Left forelimb (tissue), 1 donor: ENCODE measurements at regions not wholly inside any gene's neighbourhood (a gene's known extent, or its start where the extent isn't known, plus 50 kb on each side); places are given as distances from the start of the nearest gene placed in this dataset.

Experiments used
- DNase-seq: peaks from one replicate; pipeline ENCODE4 v3.0.0-alpha.2; 2018; ENCODE audit warnings: low spot score

DNA sequence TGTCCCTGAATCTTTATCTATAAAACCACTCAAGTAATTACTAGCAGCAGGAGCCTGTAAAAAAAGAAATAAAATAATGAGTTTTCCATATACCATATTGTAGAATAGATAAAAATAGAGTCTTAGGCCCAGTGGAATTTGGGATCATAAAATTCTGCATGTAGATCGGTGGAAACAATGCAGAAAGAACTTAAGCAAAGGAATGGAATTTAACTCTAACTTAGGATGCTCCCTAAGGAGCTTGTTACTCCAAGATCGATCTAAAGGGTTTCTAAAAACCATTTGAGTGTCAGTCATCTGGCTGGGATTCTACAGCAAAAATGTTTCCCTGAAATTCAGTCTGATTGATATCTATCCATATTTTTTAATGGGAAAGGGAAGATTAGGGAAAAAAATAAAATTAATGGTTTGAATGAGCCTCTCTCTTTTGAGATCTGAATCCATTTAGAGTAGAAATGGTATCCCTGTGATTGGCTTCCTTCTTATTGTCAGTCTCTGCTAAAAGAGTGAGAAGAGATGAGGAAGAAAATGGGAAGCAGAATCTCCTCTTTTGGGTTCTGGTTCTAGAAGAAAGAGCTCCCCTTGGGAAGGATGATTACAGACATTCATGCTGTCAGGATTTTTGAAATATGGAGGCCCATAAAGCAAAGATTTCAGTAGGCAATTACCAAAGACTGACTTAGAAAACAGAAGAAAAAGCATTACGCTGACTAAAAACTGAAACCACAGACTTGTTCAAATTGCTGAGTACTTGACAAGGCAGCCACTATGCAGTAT lies 564.3 kb upstream of the MARCKS start:
- DNase-seq = no peak

DNA sequence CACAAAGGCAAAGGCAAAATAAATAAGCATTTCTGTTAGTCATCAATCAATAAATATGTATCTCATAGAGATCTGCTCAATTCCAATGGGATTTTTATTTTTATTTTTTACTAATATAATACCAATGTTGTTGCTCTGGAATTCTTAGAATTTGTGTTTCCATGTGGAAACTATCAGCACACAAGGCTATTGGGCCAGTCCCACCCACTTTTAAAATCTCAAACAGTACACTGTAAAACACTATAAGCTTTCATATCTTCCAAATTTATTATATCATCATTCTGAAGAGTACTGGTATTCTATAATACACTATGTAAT lies 563.8 kb upstream of the MARCKS start:
- no peak for DNase-seq

DNA sequence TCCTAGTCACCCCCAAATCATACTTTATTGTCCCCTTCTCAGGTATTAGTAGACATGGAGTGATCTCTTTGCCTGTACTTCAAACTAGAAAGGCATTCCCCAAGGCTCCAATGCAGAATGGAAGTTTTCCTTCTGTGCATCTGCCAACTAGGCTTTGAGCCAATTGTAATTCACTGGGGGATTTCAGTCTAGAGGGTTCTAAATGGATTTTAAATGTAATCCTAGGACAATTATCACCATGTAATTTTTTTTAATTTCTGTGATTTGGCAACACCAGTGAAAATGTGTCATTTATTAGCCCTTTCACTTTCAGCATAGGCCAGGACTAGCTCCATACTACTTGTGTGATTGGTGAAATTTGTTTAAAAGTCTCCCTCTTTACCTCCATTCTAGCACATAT lies 557.6 kb upstream of the MARCKS start:
- no peak for DNase-seq

DNA sequence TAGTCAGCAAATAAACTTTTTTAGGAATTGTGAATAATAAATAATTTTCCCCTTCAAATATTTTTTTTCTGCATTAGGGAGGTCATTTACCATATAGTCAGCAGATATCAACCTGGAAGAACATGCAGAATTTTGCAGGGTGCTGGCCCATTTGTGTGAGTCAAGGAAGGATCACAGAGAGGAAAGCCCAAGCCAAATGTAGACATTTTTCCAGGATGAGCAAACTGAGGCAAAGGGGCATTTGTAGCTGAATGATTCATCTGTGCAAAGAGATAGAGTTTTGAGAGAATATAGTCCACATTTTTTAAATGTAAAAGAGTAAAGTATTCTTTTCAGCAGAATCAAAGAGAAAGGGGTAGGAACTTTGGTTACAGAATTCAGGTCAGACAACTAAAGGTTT lies 555.5 kb upstream of the MARCKS start:
- DNase-seq = no peak

DNA sequence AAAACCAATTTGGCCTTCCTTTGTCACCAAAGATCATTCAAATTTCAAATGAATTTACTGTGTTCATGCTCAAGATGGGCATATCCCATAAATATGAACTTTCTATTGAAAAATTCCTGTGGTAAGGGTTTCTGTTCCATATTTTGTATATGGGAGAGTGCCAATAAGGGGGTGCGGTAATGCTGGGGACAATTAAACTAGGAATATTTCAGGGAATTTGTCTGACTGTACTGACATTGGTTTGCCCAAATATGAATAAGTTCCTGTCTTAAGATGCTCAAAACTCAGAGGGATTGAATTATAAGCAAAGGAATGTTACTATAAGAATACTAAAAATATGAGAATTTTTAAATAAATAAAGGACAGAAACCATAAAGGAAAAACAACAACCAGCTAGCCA lies 553.0 kb upstream of the MARCKS start:
- no peak for DNase-seq

DNA sequence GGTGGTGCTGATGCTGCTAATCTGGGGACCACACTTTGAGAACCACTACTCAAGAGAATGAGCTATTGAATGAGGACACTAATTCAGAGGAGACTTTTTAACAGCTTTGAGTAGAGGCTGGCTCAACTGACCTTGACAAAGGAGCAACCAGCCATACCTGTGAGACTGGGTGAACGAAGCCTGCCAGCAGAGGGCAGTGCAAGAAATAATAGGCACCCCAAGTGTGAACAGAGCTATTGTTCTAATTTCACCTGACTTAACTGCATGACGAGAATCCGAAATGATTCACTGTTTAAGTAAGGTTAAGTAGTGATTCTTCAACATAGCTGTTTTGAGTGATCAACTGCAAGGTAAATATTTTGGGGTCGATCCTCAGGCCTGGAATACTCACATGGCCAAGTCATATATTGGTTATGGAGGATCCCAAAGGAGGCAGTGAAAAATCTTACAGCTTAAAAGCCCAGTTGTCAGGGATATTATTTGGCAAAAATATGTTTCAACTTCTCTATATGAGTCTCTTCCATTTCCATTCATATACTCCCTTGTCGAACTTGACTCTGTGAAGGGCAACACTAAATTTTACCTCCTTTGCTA lies 550.5 kb upstream of the MARCKS start:
- DNase-seq = no peak

DNA sequence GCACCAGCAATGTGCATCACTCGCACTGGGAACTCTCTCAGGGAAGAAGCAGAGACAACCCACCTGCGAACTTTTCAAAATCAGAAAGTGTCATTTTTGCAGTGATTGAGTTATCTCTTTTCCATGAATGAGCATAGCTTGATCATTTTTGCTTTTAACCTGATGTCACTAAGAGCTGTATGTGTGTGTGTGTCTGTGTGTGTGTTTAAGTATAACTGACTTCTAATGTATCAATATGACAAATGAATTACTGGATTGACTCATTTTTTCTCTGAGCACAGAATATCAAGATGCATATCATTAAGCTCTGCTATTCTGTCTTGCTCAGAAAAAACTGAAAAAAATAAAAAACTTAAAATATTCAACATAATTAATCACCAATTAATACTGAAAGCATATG lies 548.9 kb upstream of the MARCKS start:
- no peak for DNase-seq

DNA sequence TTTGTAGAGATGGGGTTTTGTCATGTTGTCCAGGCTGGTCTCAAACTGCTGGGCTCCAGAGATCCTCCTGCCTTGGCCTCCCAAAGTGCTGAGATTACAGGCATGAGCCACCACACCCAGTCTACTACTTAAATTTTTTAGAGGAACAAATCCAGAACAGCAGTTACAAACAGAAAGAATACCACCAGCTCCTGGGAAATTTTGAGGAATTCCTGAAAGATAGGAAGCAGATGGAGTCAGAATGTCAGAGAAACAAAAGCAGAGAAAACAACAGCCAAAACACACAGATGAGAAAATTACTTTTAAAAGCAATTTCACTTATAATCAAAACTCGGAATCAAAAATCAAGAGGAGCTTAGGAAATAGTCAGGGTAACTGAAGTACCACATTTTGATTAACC lies 543.3 kb upstream of the MARCKS start:
- DNase-seq = no peak

DNA sequence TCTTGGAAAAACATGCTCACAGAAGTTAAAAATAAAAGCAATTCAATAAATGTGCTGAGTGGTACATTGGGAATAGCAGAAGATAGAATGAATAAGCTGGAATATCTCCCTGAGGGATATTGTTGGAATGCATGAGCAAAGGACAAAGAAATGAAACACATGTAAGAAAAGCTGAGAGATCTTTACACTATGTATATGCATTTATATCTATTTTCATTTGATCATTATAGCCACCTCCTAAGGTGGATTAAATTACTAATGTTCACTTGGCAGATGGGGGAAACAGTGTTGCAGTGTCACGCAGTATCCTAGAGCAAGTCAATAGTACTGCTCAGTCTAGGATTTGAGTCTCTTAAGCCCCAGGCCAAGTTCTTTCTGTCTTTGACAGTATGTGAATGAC lies 542.0 kb upstream of the MARCKS start:
- DNase-seq = no peak

DNA sequence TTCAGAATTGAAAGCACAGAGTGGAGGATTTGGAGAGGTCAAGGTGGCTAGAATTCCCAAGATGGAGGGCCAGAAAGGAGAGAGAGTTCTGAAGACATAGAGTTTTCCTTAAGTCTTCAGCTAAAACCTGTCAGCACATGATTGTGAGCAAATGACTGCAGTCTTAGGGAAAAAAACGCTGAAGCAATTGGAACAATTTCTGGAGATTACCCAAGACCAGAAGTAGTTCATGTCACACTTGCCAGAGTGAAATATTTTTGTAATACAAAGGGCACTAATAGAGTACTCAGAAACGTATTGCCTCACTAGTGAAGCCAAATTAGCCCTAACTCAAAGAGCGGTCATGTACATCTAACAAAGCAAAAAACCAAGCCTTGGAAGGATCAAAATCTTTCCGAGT lies 541.3 kb upstream of the MARCKS start:
- no peak for DNase-seq

DNA sequence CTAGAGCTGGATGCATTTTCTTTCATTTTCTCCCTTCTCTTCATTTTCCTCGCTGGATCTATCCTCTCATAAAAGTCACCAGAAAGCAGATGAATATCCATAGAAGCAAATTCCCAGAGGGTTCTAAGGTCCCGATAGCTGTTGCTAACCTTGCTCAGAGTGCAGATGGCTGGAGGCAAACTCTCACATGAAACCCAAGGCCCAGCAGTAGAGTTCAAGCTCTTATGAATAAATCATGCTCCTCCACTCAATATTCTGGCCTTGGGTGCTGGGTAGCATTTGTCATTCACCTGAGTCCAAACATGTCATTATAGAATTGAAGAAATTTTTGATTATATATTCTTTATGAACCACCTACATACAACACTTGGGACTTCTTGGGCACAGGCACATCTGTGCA lies 539.7 kb upstream of the MARCKS start:
- DNase-seq = no peak

DNA sequence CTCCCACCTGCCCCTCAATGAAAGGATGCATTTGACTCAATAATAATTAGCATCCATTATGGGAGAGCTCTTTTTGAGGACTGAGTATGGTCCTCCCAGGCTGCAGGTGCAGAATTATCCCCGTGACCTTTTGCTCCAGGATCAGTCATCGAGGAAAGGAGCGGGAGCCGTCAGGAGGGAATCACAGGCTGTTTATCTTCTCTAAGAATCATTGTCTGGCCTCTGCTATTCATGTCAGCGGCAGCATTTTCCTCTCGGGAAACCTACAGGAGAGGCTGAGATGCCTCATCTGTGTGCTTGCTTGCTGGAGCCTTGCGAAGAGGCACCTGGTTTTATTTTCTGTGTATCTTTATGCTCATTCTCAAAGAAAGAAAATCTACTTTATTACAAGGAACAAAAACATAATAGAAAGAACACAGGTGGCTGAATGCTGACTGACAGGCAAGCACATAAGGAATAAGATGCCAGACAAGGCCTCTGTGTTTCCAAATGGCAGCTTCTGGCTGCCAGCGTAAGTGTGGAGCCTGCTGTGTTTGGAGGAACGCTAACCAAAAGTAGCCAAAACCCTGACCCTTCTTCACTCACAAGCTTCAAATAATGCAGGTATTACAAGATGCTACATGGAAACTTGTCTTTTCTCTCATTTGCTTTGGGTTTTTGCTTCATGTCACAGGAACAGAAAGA lies 539.1 kb upstream of the MARCKS start:
- no peak for DNase-seq

DNA sequence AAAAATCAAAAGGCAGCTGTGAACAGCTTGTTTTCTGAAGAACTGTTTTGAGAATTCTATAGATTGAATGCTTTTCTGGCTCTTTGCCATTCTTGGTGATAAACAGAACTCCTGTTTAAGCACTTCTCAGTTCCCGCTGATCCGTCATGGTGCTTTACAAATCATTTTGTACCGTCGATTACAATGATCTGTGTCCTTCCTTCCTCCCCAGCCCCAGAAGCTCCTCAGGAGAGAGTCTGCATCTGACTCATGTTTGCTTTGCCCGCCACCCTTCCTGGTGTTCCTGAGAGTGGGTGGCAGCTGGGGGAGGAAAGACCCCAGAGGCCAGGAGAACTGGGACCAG lies 538.6 kb upstream of the MARCKS start:
- no peak for DNase-seq

DNA sequence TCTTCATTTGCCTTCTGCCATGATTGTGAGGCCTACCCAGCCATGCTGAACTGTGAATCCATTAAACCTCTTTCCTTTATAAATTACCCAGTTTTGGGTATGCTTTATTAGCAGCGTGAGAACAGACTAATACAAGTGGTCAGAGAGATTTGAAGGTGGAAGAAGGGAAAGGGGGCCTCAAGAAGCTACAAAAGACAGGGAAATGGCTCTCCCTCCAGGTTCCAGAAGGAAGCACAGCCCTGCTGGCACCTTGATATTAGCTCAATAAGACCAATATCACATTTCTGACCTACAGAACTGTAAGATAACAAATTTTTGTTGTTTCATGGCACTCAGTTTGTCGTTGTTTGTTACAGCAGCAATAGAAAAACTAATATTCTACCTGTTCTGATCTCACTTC lies 536.5 kb upstream of the MARCKS start:
- no peak for DNase-seq

DNA sequence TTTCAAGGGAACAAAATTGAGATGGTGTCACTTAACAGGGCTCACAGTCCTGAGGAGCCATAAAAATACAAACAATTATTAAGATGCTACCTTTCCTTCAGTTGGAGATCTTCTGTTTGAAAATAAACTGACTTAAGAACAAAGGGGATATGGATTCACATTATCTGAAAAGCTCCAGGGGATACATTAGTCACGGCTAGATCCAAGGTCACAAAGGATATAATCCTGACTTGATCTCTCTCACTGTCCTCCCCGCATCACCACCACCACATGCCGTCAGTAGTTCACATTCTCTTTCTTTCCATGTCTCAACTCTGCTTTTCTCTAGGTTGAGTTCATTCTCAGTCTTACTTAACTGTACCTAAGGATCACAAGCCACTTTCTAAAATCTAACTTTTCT lies 530.4 kb upstream of the MARCKS start:
- no peak for DNase-seq

DNA sequence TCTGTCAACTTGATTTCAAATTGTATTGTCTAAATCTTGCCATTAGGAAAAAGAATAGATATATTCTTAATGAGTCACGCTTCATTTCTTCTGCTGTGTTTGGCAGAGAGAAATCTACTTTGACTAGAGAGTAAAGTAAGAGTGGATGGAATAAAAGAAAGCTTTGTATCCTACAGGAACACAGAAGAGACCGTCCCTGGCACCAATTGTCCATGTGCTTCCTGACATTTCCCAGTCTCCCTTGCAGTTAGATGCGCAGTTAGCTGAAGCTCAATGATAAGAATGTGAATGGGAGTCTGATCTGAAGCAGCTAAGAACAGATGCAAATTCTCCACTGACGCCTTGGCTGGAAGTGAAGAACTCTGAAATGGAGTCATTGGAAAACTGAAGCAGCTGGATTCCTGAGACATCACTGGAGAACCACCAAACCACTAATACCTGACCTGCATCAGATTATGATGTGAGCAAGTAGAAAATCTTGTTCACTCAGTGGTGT lies 528.2 kb upstream of the MARCKS start:
- no peak for DNase-seq

DNA sequence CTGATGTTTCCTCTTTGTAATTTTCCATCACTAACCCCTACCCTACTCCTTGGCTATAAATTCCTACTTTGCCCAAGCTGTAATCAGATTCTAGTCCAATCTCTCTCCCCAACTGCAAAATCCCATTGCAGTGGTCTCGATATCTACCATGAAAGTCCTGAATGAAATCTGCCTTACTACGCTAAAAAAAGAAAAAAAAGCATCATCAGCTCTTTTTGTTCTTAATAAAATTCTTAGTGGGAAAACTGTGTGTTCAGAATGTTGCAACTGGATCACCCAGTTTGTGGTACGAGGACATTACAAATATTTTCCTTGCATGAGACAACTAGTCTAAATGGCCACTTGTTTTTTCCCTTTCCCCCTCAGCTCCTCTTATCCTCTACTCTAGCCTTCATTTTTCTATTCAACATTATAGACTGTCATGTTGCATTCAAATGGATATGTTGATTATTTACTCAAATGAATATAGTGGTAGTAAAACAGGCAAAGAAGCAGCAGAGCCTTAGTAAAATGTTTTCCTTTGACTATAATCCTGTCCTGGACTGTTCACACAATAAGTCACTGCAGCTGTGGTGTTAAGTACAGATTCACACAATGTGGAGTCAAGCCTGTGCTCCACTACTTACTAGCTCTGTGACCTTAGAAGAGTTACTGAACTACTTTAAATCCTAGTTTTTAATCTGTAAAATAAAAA lies 527.1 kb upstream of the MARCKS start:
- DNase-seq = no peak

DNA sequence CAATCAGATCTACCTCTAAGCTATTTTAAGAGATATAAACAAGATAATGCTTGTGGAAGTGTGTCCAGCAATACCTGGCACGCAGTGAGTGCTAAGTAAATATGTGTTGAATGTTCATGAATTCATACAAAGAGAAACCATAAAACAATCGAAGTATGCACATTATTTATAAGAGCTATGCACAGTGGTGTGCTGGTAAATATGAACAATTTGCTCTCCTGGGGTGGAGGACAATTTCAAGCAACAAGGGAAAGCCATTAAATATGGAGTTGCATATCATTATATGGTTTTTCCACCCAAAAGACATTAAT lies 526.6 kb upstream of the MARCKS start:
- no peak for DNase-seq

DNA sequence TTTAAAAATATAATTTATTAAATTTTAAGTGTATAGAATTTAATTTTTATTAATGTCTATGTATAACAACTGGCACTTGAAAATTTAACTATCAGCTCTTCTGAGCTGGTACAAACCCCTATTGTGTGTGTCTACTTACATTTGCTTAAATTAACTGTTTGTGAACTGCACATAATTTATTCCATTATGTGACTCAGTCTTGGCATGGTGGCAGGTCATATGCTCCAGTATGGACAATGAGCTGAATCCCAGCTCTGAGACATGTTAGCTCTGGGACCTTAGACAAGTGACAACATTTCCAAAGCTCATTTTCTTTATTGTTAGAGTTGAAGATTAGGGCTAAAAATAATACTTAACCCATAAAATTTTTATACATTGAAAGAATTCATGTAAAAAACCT lies 526.1 kb upstream of the MARCKS start:
- DNase-seq = no peak

DNA sequence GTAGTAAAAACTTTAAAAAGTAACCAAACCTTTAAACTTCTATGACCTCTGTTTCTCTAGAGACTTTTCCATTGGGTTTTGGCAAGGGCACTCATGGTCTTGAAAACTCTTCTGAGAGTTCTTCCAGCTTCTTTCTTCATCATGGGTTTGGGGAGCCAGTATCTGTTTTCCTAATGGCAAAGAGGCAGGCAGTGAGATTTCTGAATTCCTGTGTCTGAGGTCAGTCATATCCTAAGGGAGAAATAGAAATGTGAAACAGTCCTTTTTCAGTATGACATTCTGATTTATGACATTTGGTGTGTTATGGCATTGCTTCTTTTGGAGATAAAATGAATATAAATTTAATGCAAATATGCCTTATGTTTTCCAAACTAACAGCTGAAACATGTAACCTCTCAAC lies 518.5 kb upstream of the MARCKS start:
- no peak for DNase-seq

DNA sequence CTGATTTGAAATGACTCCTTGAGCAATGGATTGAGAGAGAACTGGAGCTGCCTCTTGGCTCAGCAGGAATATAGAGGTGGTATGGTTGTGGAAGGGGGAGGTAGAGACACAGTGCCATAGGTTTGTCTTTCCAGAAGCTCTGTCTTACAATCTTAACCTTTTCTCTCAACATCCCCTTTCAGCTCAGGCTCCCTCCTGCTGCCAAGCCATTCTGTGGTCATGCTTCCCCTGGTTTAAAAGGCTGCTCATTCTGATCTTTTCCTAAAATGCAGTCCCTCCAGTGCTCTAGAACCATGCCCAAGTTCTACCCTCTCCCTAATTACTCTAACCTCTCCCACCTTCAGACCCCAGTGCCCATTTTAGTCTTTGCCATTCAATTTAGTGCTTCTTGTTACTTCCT lies 517.9 kb upstream of the MARCKS start:
- no peak for DNase-seq

DNA sequence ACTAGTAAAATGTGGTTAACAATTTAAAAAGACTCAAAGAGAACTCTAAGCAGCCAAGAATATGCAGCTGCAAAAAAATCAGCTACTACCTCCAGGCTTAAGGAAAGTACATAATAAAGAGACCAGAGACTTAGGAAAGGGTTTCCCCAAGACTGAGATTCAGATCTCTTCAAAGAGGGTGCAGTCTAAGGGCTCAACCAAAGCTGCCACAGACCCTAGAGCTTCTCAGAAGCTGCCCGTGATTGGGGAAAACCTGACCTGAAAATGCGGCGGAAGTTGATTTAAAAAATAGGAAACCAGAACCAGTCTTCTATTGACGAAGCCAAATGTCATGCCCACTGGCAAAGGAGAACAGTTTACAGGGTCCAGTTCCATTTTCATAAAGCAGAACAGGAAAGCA lies 516.8 kb upstream of the MARCKS start:
- DNase-seq = no peak

DNA sequence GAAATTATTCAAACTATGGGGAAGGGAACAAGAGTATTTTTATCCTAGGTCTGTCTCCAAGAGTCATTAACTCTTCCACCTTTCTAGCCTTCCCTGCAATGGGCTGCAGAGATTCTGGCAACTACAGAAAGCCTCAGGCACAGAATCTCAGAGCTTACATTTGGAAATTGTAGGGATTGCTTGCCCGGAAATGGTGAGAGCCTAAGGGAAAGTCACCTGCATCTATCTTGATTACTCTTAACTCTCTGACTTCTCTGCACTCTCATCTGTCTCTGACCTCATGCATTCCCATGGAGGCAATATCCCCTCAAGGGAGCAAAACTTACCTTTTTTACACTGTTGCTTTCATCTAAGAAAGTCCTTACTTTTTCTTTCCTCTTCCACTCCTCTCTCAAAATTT lies 513.2 kb upstream of the MARCKS start:
- no peak for DNase-seq
